ENCODE measurements at regions not wholly inside any gene's neighbourhood (a gene's known extent, or its start where the extent isn't known, plus 50 kb on each side); places are given as distances from the start of the nearest gene placed in this dataset.
"Not testable (repeated sequence)": the region's sequence is repeated elsewhere in the genome, so short reads cannot be mapped to it uniquely, and the experiment has no call there.

- no peak for DNase-seq (ENCODE audit: low spot score)
Measured at GRCh38 chr16:66113223-66113622, 253.3 kb upstream of the CDH5 start.

- DNase-seq (ENCODE audit: low spot score), result no peak
Measured at GRCh38 chr16:66109677-66110076, 256.8 kb upstream of the CDH5 start.

GRCh38 chr16:66107661-66108060, 258.8 kb upstream of the CDH5 start:
- no peak for DNase-seq (ENCODE audit: low spot score)

DNA sequence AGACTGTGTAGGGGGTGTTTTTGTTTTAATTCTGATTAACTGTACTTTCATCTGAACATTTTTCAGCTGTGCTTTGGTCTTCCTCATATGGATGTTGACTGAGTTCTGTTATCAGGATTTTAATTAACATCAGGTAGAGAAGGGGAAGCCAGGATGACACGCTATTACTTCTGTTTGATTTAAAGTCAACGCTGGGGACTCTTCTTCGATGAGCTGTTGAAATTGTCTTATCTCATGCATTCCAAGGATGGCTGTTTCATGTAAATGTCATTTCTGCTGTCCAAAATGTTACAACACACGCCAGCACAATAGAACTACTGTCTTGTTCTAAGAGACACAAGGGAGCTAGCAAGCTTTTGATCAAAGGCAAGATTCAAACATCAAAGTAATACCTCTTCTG, 263.3 kb upstream of the CDH5 start:
- DNase-seq (ENCODE audit: low spot score), result peak; percentile 89

GRCh38 chr16:66099306-66099705, 267.2 kb upstream of the CDH5 start:
- peak; percentile 34 for DNase-seq (ENCODE audit: low spot score)

DNA sequence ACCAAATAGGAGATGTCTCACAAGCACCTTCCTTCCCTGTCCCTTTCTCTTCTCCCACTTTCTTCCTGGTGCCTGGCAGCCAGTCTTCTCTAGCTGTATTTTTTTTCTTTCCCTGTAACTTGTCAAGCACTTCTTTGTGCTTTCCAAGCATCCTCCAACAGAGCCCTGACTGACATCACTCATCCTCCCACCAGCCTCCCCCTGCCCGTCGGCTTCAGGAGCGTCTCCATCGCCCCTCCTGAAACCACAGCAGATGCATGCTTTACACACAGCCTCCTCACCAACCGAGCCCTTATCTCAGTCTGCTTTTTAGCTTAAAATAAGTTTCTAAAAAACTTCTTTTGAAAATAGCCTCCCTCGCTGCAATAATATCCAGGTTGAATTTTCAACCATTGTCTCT, 268.7 kb upstream of the CDH5 start:
- DNase-seq (ENCODE audit: low spot score), result peak; percentile 48

DNA sequence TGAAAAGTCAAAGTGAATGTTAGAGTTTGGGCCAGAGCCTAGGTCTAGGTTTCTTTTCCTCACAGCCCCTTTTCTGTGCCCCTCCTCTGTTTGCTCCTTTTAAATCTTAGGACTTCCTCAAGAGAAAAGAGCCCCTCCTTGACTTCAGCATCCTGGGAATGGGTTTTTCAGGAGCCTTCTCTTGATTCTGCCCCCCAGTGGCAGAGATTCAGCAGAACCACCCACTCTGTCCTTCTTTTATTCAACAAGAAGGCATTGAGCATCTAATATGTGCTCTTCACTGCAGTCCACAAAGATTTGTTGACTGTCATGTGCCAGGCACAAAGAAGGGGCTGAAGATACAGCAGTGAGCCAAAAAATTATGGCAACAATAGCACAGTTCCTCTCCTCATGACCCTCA, 270.8 kb upstream of the CDH5 start:
- DNase-seq (ENCODE audit: low spot score), result no peak

GRCh38 chr16:66093191-66093590, 273.3 kb upstream of the CDH5 start:
- no peak for DNase-seq (ENCODE audit: low spot score)

- DNase-seq (ENCODE audit: low spot score), result peak; percentile 52
Measured at GRCh38 chr16:66091471-66091891, 275.0 kb upstream of the CDH5 start.

DNA sequence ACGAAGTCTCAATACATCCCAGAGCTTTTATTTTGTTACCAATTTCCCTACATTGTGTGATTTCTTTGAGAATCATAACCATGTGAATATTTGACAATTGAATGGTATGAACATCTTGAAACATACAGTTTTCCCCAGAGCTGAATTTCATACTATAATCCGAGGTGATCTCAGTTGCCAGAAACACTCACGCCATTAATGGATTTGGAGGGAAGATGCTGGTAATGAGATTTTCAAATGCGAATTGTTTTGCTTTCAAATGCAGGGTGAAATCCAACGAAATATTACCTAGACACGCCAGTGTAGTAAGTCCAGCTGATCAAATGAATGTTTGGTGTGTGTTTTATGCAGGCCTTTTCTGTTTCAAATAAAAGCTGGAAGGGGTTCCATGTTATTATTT, 277.8 kb upstream of the CDH5 start:
- no peak for DNase-seq (ENCODE audit: low spot score)

DNA sequence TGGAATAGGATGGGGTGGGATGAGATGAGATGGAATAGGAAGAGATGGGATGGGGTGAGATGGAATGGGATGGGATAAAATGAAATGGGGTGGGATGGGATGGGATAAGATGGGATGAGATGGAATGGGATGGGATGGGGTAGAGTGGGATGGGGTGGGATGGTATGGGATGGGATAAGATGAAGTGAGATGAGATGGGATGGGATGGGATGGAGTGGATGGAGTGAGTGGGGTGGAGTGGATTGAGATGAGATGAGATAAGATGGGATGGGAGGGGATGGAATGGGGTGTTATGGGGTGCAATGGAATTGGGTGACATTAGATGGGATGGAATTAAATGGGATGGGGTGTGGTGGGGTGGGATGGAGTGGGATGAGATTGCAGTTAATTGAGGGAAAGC, 279.2 kb upstream of the CDH5 start:
- no peak for DNase-seq (ENCODE audit: low spot score)

DNA sequence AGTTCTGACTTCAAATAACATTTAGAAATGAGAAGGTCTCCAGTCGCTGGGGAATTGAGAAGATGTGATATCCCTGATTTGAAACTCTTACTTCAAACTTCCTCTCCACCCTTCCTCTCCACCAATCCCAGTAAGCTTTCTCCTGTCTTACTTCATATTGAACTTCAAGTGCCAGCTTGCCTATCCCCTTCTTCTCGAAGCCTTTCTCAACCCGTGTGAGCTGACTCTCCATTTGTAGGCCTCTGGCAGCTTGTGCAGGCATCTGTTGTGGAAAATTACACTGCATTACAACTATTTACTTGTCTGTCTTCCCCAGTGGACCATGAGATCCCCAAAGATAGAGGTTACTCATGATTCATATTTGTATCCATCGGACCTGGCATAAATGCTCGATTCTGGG, 280.8 kb upstream of the CDH5 start:
- DNase-seq (ENCODE audit: low spot score), result no peak

GRCh38 chr16:66084731-66085130, 281.8 kb upstream of the CDH5 start:
- not testable (repeated sequence) for DNase-seq (ENCODE audit: low spot score)

DNA sequence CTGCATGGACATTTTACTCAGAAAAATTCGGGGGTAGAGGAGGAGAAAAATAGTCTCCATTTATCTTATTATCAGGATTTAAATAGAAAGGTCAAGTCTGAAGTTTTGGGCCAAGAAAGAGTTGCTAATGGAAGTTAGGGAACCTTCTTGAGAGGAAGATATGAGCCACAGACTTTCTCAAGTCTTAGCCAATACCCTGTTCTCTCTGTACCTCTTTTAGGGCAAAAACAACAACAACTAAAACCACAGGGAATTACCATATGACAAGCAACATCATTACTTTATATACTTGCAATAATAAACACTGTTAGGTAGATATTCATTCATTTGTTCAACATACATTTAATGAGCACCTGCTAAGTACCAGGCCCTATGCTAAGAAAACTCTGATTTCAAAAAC, 282.2 kb upstream of the CDH5 start:
- DNase-seq (ENCODE audit: low spot score), result no peak

GRCh38 chr16:66083171-66083570, 283.3 kb upstream of the CDH5 start:
- DNase-seq (ENCODE audit: low spot score), result peak; percentile 63

- no peak for DNase-seq (ENCODE audit: low spot score)
Measured at GRCh38 chr16:66082424-66082823, 284.1 kb upstream of the CDH5 start.

GRCh38 chr16:66081775-66082366, 284.6 kb upstream of the CDH5 start:
- no peak for DNase-seq (ENCODE audit: low spot score)

GRCh38 chr16:66079671-66080334, 286.7 kb upstream of the CDH5 start:
- DNase-seq (ENCODE audit: low spot score), result no peak

- peak; percentile 92 for DNase-seq (ENCODE audit: low spot score)
Measured at GRCh38 chr16:66070140-66070917, 296.2 kb upstream of the CDH5 start.

GRCh38 chr16:66069587-66069986, 296.9 kb upstream of the CDH5 start:
- no peak for DNase-seq (ENCODE audit: low spot score)

DNA sequence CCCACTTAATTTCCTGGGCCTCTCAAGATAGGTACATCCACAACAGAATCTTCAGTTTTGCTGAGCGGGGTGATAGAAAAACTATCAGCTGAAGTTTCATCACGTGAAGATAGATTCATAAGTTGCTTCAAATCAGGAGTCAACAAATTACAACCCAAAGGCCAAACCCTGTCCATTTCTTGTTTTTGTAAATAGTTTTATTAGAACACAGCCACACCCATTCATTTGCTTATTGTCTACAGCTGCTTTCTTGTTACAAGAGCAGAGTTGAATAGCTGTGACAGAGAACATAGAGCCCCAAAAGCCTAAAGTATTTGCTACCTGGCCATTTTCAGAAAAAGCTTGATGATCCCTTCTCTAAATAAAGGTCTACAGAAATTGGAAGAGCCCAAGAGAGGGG, 300.1 kb upstream of the CDH5 start:
- DNase-seq (ENCODE audit: low spot score), result no peak

DNA sequence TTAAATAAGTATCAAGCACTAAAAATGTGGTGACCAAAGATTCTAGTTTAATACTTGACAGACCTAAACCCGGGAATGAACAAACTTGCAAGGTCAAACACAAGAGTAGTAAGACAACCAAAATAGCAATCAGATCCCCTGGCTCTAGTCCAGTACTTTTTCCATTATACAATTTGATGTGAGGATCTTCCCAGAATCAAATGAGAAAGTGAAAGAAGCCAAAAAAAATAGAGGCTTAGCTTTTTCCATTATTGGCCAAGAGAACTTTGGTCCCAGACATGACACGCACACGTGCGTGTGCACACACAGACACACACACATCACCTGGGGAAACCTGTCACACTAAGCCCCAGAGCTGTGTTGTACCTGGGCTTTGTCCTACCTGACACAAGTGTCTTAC, 300.6 kb upstream of the CDH5 start:
- DNase-seq (ENCODE audit: low spot score), result no peak

Data from umbilical cord (tissue), 1 donor.